ENCODE measurements at regions not wholly inside any gene's neighbourhood (a gene's known extent, or its start where the extent isn't known, plus 50 kb on each side); places are given as distances from the start of the nearest gene placed in this dataset.
"Not testable (repeated sequence)": the region's sequence is repeated elsewhere in the genome, so short reads cannot be mapped to it uniquely, and the experiment has no call there.

DNA sequence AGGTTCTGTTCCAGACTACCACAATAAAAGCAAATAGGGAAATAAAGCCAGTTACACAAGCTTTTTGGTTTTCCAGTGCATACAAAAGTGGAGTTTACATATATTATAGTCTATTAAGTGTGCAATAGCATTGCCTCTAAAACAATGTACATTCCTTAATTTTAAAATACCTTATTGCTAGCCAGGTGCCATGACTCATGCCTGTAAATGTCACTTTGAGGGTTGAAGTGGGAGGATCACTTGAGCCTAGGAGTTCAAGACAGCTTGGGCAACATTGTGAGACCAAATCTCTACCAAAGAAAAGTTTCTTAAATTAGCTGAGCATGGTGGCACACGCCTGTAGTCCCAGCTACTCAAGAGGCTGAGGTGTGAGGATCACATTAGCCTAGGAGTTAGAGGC, 52.9 kb upstream of the IMP4 start:
- in situ Hi-C loops (cut with MboI; ENCODE audit: low pct_unique_long_range_greater_than_20kb, low sequenced_read_pairs), result loop anchor here (25.0 kb wide), 1 partner anchor 1073 kb away; the partner anchor contains the start of gene RAB6D

DNA sequence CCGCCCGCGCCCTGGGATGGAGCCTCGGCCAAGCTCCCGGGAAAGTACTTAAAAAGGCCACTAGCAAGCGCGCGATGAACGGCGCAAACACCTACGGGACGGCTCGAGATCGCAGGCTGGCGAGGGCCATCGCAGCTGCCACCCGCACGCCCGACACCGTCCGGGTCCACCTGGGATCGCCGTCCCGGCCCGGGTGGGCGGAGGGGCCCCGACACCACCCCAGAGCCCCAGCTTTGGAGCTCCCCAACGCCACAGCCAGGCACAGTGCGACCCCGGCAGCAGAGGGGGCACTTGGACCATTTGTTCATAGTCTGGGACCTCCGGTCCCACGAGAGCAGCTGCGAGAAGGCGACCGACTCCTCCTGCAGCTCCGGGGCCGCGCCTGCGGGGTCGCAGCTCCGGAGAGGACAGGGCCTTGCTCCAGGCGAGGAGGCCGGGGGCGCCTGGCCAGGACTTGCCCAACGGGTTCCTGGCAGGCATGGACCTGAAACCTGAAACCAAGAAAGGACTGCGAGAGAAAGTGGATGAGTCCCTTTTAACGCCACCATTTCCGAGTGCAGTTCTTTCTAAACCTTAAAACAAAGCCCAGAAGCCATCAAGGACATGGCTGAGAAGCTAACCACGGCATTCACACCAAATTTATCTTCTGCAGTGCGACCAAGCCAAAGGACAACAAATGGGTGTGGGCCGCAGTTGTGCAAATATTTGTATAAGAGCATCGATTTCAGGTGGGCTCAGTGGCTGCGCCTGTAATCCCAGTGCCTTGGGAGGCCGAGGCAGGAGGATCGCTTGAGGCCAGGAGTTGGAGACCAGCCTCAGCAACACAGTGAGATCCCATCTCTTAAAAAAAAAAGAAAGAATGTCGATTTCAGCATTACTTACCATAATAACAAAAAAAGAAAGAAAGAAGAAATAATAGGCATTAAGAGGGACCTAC, 54.0 kb upstream of the IMP4 start:
- DNase-seq, result no peak

More for the DNA sequence above, 52.9 kb upstream of the IMP4 start:
- DNase-seq, result no peak

DNA sequence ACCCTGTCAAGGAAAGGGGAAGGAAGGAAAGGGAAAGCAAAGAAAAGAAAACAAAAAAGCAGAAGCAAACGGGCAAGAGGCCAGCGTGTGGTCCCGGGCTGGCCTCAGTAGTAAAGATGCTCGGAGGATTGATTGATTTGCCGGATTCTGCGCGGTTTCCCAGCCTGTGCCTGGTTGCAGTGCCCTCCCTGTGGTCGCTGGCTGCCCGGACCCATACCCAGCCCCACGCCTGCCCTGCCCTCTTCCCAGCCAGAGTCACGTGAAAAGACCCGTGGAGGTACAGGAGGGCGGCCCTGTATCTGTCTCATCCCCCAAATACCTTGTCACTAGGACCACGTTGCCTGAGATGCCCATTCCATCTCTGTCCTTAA, 55.1 kb upstream of the IMP4 start:
- in situ Hi-C loops (cut with MboI; ENCODE audit: low pct_unique_long_range_greater_than_20kb, low sequenced_read_pairs), result loop anchor here (25.0 kb wide), 1 partner anchor 1075 kb away; the partner anchor contains the start of gene RAB6D
- no peak for DNase-seq

More for the DNA sequence above, 54.0 kb upstream of the IMP4 start:
- in situ Hi-C loops (cut with MboI; ENCODE audit: low pct_unique_long_range_greater_than_20kb, low sequenced_read_pairs), result loop anchor here (25.0 kb wide), 1 partner anchor 1074 kb away; the partner anchor contains the start of gene RAB6D

DNA sequence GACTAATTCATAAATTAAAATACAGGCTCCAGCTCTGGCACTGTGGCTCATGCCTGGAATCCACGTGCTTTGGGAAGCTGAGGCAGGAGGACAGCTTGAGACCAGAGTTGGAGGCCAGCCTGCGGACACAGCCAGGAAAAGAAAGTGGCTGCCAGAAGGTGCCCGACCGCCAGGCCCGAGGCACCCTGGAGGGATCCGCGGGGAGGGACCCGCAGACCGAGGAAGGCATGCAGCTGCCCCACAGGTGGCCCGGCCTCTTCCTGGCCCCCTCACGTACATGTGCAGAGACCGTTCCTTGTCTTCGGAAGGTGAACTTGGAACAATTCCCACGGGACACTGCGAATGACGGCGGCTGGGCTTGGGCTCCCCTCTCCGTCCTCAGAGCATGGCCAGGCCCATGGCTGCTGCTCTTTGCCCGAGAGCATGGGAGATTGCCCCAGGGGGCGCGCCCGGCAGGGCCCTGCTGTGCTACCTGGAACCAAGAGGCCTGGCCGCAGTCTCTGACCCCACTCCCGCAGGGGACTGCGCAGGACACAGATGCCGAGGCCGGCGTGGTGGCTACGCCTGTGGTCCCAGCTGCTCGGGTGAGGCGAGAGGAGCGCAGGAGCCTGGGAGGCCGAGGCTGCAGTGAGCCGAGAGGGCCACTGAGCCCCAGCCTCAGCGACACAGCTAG, 55.6 kb upstream of the IMP4 start:
- in situ Hi-C loops (cut with MboI; ENCODE audit: low pct_unique_long_range_greater_than_20kb, low sequenced_read_pairs), result loop anchor here (25.0 kb wide), 1 partner anchor 1075 kb away; the partner anchor contains the start of gene RAB6D
- DNase-seq, result no peak

DNA sequence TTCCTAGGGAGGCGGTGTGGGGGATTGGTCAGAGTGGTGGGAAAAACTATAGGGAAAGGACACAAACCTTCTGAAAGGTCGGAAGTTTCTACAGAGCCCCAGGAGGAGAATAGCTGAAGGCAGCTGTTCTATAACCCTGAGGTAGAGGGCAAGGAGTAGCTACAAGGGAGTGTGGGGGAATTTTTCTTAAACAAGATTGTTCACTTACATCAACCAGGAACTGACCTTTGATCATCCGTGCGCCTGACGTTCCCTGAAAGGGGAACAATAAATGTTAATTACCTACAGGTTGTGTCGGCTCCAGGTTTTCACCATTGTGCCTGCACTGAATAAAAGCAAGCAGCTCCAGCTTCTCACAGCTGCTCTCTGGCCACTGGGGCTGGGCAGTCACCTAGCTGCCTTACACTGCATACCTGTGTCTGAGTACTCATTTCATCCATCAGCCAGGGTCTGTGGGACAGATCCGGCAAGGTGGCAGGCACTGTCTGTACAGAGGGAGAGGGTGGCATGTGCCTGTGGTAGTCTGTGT, 59.3 kb upstream of the IMP4 start:
- in situ Hi-C loops (cut with MboI; ENCODE audit: low pct_unique_long_range_greater_than_20kb, low sequenced_read_pairs), result loop anchor here (25.0 kb wide), 1 partner anchor 1079 kb away; the partner anchor contains the start of gene RAB6D
- DNase-seq, result not testable (repeated sequence)

DNA sequence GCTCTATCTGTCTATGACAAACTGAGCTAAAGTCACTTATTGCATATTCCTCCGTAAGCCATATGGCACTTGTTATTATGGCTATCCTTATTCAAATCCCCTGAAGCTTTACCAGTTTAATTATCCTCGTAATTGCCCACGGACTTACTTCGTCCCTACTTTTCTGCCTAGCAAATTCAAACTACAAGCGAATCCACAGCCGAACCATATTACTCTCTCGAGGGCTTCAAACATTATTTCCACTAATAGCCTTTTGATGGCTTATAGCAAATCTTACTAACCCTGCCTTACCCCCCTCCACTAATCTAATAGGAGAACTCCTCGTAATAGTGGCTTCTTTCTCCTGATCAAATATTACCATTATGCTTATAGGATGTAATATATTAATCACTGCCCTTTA, 63.1 kb upstream of the IMP4 start:
- in situ Hi-C loops (cut with MboI; ENCODE audit: low pct_unique_long_range_greater_than_20kb, low sequenced_read_pairs), result loop anchor here (25.0 kb wide), 1 partner anchor 1083 kb away; the partner anchor contains the start of gene RAB6D
- not testable (repeated sequence) for DNase-seq

DNA sequence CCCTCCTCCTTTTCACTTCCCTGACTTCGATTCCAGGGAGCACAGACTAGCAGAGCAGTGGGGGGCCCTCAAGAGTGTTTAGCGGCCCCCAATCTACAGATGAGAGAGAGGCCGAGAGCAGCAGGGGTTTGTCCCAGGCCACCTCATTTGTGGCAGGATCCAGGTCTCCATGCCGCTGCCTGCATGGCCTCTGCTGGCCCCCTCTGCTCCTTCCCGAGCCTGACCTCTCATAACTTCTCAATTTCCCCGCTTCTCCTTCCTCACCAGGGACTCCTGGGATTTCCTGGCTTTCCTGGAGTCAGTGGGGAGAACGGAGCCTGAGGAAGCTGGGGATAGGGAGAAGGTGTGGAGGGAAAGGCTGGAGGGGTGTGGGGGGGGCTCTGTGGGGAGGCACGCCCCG, 70.1 kb upstream of the TUBA3E start:
- in situ Hi-C loops (cut with MboI; ENCODE audit: low pct_unique_long_range_greater_than_20kb, low sequenced_read_pairs), result not testable (repeated sequence)

DNA sequence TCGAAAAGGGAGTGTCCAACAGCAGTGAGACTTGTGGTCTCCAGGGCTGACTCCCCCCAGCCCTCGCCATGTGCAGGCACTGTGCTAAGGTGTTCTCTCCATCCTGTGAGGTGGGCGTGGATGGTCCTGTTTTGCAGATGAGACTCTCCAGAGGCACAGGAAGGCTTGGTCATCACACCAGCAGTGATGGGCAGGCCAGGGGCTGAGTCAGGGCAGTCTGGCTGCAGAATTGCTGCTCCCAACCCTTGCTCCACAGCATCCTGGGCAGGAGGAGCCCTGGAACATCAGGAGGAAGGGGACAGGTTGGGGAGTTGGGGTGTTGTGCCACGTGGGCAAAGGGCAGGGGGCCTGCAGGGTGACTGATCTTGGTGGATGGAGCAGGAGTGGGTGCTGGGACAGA, 69.3 kb upstream of the TUBA3E start:
- DNase-seq; in situ Hi-C loops (cut with MboI; ENCODE audit: low pct_unique_long_range_greater_than_20kb, low sequenced_read_pairs): not testable (repeated sequence)

More for the DNA sequence above, 70.1 kb upstream of the TUBA3E start:
- DNase-seq, result not testable (repeated sequence)

DNA sequence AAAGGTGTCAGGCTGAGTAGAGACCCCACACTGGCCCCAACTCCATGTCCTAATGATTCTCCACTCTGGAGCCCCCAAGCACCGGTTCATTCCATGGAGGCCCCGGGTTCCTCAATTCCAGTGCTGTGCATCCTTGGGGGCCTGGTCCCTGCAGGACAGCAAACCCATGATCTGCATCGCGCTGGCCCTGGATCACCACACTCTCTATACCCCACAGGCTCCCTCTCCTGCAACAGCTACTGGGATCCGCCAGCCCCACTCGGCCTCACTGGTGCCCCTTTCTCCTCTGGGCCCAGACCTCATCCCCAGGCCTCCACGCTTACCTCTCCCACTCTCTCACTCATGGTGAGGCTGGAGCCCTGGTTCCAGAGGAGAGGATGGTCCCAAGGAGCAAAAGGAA, 68.6 kb upstream of the TUBA3E start:
- in situ Hi-C loops (cut with MboI; ENCODE audit: low pct_unique_long_range_greater_than_20kb, low sequenced_read_pairs); DNase-seq: not testable (repeated sequence)

DNA sequence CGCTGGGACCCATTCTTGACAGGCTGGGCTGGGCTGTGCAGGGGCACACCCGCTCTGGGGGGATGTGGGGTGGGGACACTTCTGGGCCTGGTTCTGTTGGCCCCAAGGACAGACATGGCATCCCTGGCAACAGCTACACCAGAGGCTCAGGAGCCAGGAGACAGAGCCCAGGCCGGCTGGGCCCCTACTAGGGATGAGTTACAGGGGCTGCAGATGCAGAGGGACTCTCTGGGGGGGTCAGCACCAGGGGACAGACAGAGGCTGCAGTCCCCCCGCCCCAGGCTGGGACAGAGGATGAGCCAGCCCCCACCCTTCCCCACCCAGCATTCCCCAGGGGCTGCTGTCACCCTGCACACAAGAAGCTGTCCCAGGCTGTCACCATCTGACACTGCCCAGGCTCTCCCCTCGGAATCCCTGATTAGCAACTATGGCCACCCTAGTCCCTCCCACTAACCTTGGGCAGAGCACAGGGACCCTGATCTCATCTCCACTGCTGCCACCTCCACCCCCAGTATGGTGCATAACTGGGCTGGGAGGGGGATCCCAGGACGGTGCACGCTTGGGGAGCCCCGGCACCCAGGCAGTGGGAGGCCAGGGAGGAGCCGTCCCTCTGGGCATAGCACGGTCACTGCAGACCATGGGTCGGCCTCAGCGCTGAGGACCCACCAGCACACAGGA, 67.5 kb upstream of the TUBA3E start:
- DNase-seq; in situ Hi-C loops (cut with MboI; ENCODE audit: low pct_unique_long_range_greater_than_20kb, low sequenced_read_pairs): not testable (repeated sequence)

DNA sequence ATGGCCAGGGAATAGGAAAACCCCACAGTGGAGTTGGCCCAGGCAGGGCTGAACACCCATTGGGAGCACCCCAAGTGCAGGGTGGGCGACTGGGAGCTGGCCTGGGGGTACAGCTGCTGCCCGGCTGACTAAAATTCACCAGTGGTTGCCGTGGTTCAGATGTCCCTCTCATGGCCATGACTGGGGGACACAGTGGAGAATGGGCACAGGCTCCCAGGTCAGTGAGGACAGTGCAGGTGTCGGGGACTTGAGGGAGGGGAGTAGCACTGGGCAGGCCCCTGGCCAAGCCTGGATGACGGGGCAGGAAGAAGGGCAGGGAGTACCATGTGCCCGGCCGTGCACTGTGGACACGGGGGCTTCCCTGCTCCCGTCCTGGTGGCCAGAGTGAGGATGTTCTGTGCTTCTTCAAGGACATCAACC, 66.7 kb upstream of the TUBA3E start:
- DNase-seq; in situ Hi-C loops (cut with MboI; ENCODE audit: low pct_unique_long_range_greater_than_20kb, low sequenced_read_pairs): not testable (repeated sequence)

DNA sequence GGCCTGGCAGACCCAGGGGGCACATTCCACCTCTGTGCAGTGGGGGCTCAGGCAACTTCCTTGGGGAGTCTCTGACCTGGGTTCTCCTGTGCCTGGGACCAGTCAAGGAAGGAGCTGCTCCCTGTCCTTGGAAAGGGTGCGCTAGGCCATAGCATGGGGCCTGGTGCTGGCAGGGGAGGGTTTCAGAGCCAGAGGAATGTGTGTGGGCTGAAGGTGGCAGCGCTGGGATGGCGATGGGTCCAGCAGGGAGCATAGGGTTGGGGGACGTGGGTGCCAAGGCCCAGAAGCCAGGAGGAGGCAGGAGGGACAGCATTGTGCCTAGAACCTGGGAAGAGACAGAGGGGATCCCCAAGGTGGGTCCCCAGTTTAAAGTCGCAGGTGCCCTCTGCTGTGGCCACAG, 66.3 kb upstream of the TUBA3E start:
- DNase-seq, result no peak
- in situ Hi-C loops (cut with MboI; ENCODE audit: low pct_unique_long_range_greater_than_20kb, low sequenced_read_pairs), result no loop called here

DNA sequence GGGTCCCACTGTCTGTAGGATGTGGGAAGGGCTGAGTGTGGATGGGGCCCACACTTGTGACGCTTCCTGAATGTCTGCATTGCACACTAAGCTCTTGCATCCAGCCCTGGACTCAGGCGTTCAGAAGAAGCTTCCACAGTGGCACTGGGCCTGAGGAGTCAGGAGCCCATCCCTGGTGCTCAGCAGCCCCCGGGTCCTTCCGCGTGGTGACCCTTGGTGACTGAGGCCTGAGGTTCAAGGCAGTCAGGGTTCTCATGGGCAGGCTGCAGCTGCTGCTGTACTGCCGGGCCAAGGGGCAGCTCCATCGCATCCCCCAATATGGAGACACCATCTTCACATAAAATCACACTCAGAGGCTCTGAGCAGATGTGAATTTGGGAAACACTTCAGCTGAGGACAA, 65.8 kb upstream of the TUBA3E start:
- DNase-seq, result no peak
- in situ Hi-C loops (cut with MboI; ENCODE audit: low pct_unique_long_range_greater_than_20kb, low sequenced_read_pairs), result no loop called here

DNA sequence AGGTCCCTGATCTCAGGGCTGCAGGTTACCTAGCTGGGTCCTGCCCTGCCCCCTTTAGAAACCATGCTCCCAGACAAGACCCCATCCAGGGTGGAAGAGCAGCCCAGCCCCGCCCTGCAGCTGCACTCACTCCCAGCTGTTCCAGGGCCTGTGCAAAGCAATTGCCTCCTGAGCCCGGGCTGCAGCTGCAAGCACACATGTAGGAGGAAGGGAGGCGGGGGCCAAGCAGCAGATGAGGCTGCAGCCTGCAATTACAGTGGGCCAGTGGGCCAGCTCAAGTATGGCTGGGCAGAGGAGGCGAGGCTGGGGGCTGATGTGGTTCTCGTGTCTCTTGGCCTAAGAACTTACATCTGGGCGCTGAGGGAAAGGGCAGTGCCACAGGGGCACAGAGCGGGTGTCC, 65.4 kb upstream of the TUBA3E start:
- in situ Hi-C loops (cut with MboI; ENCODE audit: low pct_unique_long_range_greater_than_20kb, low sequenced_read_pairs), result no loop called here
- no peak for DNase-seq

DNA sequence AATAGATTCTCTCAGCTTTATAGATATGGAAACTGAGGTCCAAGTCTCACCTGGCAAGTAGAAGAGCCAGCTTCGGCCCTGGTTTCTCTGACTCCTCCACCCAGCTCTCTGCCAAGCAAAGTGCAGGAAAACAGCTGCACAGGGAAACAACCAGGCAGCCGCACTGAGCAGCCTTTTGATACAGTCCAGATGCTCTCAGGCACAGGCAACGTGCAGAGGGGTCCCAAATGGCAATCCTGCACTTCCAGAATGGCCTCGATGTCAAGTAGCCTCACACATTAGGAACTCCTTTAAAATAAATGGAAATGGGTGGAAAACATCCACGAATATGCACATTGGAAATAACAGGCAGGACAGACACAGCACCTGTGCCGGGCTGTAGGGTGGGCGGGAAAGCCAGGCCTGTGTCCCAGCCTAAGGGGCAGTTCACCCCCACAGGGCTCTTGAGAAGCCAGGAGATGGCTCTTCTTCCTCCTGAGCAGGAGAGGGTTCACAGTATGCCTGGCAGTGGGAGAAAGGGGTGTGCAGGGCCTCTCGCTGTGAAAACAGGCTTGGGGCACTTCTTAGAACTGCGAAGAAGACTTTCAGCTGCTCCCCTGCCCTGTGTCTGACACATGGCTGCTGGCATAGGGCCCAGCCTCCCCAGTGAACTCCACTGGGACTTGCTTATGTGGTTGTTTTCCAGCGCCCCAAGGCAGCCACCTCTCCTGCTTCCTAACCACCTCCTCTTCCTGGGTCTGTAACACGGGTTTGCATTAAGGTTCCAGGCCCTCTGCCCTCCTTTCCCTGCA, 63.9 kb upstream of the TUBA3E start:
- no peak for DNase-seq
- in situ Hi-C loops (cut with MboI; ENCODE audit: low pct_unique_long_range_greater_than_20kb, low sequenced_read_pairs), result no loop called here

DNA sequence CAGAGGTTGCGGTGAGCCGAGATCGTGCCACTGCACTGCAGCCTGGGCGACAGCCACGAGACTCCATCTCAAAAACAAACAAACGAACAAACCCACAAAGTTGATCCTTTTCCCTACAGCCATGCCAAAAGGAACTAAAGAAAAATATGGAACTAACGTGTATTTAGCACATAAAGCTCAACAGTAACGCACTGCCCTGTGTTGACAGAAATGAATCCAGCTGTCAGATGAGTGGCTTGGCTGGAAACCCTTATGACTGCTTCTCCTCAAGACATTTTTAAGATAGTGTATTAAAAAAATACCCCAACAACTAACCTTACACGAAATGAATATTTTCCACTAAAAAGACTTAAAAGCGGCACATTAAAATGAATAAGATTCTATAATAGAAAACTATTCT, 62.9 kb upstream of the TUBA3E start:
- in situ Hi-C loops (cut with MboI; ENCODE audit: low pct_unique_long_range_greater_than_20kb, low sequenced_read_pairs), result no loop called here
- no peak for DNase-seq

DNA sequence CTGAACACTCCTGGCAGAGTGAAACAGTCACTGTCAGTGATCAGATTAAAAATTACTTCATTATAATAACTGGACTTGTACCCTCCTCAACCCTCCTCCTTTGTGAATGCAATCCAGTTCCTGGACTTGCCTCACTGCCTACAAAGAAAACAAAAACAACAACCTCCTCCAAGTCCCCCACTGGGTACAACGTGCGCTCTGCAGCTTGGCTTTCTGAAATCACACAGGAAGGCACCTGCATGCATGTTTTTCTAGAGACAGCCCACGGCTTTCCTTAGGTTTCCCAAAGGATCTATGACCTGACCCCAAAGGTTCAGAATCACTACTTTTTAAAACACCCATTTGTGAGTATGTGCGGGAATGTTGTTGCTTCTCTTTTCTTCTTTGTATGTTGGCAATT, 61.4 kb upstream of the TUBA3E start:
- in situ Hi-C loops (cut with MboI; ENCODE audit: low pct_unique_long_range_greater_than_20kb, low sequenced_read_pairs), result no loop called here
- no peak for DNase-seq

DNA sequence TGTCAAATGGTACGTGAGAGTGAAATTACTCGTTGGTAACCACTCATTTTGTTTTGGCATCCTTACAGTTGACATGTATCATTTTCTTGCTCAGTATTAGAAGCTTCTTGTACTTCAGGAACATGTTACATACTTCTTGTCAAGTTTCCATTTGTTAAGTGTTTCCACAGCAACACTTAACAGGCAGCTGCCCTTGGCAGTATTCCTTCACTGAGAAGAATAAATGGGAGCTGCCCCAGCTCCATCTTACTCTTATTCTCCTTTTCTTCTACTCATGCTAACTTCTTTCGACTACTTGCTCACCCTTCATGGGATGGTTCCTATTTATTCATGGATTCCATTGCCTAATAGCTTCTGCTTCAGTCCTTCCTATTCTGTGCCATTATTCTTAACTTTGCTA, 60.1 kb upstream of the TUBA3E start:
- no peak for DNase-seq
- in situ Hi-C loops (cut with MboI; ENCODE audit: low pct_unique_long_range_greater_than_20kb, low sequenced_read_pairs), result no loop called here

All from KBM-7 (cell line).